ENCODE measurements at regions not wholly inside any gene's neighbourhood (a gene's known extent, or its start where the extent isn't known, plus 50 kb on each side); places are given as distances from the start of the nearest gene placed in this dataset.

DNA sequence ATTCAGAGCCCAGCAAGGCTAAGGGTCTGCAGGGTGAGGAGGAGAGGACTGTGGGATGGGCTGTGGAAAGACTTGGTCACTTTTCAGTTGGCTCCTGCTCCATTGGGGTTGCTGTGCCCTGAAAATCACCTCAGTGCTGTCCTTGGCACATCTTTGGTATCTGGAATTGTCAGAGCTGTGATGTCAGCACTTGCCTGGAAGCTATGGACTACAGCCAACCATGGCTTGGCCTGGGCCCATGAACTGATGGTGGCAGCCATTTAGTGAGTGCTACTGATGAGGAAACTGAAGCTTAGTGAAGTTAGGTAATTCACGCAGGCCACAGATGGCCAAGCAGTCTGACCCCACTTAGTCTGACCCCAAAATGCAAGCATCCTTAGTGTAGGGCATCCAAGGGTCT is 121.8 kb upstream of the SERPINE2 start:
- Histone ChIP-seq H3K23ac (ENCODE audit: insufficient read length, low read depth, low read length) (no peak overlapping the region), H3K14ac (ENCODE audit: insufficient read depth, low read length) (no peak overlapping the region), H4K8ac (replicated peaks; ENCODE audit: insufficient read length, low read depth, low read length) (no peak overlapping the region), H3K9ac (ENCODE audit: extremely low read depth, insufficient read length, low read length) (no peak overlapping the region), H3K27ac (ENCODE audit: insufficient read length, low read depth, low read length) (no peak overlapping the region), H4K91ac (ENCODE audit: insufficient read length, low read depth, low read length) (no peak overlapping the region), H3K56ac (ENCODE audit: insufficient read length, low read depth, low read length) (no peak overlapping the region), H2BK12ac (ENCODE audit: insufficient read length, low read depth, low read length) (no peak overlapping the region), H3T11ph (ENCODE audit: low read length) (no peak overlapping the region), H2AFZ (ENCODE audit: low read length) (no peak overlapping the region), H2BK20ac (ENCODE audit: low read depth, low read length, poor library complexity, severe bottlenecking) (no peak overlapping the region), H3K27me3 (ENCODE audit: insufficient read depth, low read length) (no peaks in the 10 kb centered on the region), H3K79me1 (ENCODE audit: insufficient read depth, low read depth, low read length, poor library complexity, severe bottlenecking) (no peaks in the 10 kb centered on the region), H2AK5ac (ENCODE audit: insufficient read length, low read length) (no peak overlapping the region), H3K79me2 (ENCODE audit: insufficient read depth, low read length) (no peaks in the 10 kb centered on the region), H3K4me1 (ENCODE audit: insufficient read depth, low read length) (no peaks in the 10 kb centered on the region), H2BK5ac (ENCODE audit: insufficient read length, low read length) (no peak overlapping the region), H3K9me3 (ENCODE audit: control insufficient read depth, low read depth, low read length) (no peaks in the 10 kb centered on the region), H3K4me2 (ENCODE audit: insufficient read depth, insufficient read length, low read length) (no peak overlapping the region), H3K18ac (ENCODE audit: insufficient read length, low read depth, low read length) (no peak overlapping the region), H3K4ac (ENCODE audit: low read depth, low read length) (no peak overlapping the region), H3K23me2 (ENCODE audit: insufficient read length, low read depth, low read length, poor library complexity, severe bottlenecking) (no peaks in the 10 kb centered on the region), H2BK120ac (ENCODE audit: low read depth, low read length, poor library complexity, severe bottlenecking) (no peak overlapping the region), H4K5ac (ENCODE audit: insufficient read length, low read depth, low read length) (no peak overlapping the region), H2BK15ac (ENCODE audit: low read depth, low read length) (no peak overlapping the region), H4K20me1 (ENCODE audit: control insufficient read depth, insufficient read depth, insufficient read length) (no peaks in the 10 kb centered on the region)
- TF ChIP-seq, protein P1, sequence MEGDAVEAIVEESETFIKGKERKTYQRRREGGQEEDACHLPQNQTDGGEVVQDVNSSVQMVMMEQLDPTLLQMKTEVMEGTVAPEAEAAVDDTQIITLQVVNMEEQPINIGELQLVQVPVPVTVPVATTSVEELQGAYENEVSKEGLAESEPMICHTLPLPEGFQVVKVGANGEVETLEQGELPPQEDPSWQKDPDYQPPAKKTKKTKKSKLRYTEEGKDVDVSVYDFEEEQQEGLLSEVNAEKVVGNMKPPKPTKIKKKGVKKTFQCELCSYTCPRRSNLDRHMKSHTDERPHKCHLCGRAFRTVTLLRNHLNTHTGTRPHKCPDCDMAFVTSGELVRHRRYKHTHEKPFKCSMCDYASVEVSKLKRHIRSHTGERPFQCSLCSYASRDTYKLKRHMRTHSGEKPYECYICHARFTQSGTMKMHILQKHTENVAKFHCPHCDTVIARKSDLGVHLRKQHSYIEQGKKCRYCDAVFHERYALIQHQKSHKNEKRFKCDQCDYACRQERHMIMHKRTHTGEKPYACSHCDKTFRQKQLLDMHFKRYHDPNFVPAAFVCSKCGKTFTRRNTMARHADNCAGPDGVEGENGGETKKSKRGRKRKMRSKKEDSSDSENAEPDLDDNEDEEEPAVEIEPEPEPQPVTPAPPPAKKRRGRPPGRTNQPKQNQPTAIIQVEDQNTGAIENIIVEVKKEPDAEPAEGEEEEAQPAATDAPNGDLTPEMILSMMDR (conservative IDR thresholded peaks at IDR 0.05): no peak
- no peak overlapping the region for H3K27ac Mint-ChIP-seq
- H3K36me3 Mint-ChIP-seq (ENCODE audit: insufficient read depth in 1 of 3, low read depth in 3 of 3): no peaks in the 10 kb centered on the region
- H3K4me3 Mint-ChIP-seq: no peak overlapping the region
- DNase-seq: no peak
- peaks cover 4% of the 10 kb centered on the region in 2 experiments; a peak in 2 of 4 replicates for H3K4me1 Mint-ChIP-seq
- H3K27me3 Mint-ChIP-seq (ENCODE audit: low read depth): peaks cover 5% of the 10 kb centered on the region; the same call in 1 of the 2 replicates
- no CpG with 5 or more reads among the region's 1 CpG for WGBS (ENCODE audit: extremely low coverage, insufficient read length, low lambda C conversion rate)
- H3K9me3 Mint-ChIP-seq: no peaks in the 10 kb centered on the region; a peak in 2 of 5 replicates

Data from H9 (cell line).